ENCODE measurements at regions not wholly inside any gene's neighbourhood (a gene's known extent, or its start where the extent isn't known, plus 50 kb on each side); places are given as distances from the start of the nearest gene placed in this dataset.

DNA sequence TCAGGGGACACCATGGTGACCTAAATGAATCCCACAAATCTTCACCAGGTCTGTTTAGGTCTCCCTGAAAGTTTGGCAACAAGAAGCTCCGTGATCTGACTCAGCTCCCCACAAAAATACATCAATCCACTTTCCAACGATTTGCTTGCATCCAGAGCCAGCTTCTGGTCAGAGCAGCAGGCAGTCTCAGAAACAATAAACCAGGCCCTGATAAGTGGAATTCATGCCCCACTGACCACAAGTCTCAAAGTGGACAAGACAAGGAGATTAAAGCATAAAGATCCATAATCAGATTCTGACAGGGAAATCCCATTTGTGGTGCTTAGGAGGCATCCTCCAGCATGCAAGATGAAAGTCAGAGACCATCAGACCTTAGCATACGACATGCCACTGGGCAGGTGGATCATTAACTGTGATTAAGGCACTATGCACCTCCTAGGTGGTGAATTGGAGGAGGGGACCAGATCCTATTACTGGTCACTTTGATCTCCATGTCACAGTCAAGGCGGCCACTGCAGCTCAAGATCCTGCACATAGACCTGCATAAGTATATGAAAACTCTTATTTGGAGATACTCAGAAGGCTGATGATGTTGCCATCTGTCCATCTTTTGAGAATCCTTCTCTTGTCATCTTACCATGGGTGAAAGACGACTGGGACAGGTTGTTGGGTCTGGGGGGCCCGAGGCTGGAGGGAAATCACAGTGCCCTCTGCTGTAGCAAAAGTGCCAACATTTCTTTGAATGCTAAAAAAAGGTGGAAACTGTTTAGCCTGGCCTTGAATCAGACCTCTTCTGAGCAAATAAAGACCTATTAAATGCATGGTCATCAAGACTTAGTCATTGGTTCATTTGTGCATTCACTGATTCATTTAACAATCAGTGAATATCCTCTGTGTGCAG, 309.2 kb upstream of the CCL2 start:
- TF ChIP-seq CTCF (IDR thresholded peaks at IDR 0.05; ENCODE audit: low read depth, low read length) = no peak
- TF ChIP-seq EZH2phosphoT487 (IDR thresholded peaks at IDR 0.05; ENCODE audit: low read depth) = no peak

Data from OCI-LY3 (cell line).